SW 1271 (cell line): ENCODE measurements at regions not wholly inside any gene's neighbourhood (a gene's known extent, or its start where the extent isn't known, plus 50 kb on each side); places are given as distances from the start of the nearest gene placed in this dataset.
"Not testable (repeated sequence)": the region's sequence is repeated elsewhere in the genome, so short reads cannot be mapped to it uniquely, and the experiment has no call there.

Source experiments
- DNase-seq, 2 experiments: peaks; one replicate each; lab custom pipeline; 2025; lab: John Stamatoyannopoulos, UW

DNA sequence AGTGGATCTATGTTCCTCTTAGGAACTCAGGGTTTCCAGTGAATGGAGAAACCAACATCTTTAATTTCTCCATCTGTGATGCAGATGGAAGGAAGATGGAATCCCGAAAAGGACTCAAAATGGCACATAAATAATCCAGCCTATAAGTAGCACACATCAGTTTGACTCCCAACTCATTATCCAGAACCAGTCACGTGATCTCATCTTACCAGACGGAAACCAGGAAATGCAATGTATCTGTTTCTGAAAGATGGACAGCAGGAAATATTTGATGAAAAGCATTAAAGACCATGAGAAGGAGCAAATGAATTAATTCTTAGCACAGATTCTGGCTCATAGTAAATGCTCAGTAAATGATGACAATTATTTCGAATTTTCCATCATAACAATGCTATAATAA is 443.1 kb upstream of the FMR1 start:
- no peak for DNase-seq

DNA sequence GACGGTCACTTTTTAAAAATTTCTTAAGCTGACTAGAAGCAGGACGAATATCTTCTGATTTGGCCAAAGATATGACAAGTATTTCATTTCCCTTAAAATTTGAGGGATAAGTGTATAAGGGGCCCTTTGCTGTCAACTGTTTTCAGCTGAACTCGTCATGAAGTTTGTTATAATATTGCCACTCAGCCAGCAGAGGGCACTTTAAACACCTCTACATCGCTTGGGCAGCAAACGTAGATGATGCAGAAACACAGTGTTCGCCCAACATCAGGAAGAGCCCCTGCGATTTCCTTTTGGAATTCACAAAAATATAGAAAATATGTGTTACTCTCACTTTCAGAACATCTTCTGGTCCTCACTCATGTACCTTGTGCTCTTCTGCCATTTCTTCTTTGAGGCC is 435.7 kb upstream of the FMR1 start:
- DNase-seq, result no peak

DNA sequence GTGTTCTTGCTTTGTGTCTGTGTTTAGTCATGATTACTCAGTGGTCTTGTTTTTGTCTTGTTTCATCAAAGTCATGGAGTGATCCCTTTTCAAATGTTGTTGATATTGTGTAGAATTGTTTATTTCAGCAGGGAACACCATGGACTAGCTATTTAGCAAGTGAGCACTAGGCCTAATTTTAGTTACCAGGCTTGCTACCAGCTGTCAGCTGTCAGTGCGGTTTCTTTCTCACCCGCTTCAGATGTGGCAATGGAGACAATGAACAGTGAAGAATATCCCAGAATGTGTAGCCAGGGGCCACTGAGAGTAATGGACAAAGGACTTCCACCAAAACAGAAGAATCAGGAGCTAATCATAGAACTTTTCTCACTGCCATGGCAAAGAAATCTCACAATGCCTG is 432.8 kb upstream of the FMR1 start:
- DNase-seq, result no peak

- DNase-seq, result no peak
Measured at GRCh38 chrX:147485207-147485606, 426.5 kb upstream of the FMR1 start.

DNA sequence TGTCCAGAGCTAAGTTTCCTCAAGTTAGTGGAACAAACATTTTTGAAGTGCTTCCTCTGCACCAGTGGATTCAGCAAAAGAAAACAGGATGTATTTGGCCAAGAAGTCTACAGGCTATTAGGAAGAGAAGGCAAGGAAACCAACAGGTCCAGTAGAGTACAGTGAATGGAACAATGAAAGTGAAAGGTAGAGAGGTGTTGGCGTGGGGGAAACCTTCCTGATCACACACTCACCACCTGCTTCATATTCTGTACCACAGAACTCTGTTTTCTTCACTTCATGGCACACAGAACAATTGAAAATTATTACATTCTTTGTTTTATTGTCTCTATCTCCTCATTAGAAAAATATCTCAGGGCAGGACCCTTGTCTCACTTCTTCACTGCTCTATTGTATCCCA is 417.4 kb upstream of the FMR1 start:
- no peak for DNase-seq

DNA sequence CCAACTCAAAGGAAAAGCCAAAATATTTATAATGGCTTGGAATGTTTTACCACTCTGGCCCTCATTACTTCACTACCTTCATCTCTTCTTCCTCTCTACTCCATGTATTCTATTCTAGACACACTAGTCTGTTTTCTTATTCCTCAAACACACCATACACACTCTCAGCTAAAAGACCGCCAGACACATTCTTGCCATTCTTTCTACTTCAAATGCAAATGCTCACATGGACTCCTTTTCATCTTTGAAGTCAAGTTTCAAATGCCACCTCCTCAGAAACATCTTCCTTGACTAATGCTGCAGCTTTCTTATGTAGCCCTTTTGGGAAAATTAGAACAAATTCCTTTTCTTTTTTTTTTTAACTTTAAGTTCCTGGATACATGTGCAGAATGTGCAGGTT is 412.9 kb upstream of the FMR1 start:
- DNase-seq, result no peak

DNA sequence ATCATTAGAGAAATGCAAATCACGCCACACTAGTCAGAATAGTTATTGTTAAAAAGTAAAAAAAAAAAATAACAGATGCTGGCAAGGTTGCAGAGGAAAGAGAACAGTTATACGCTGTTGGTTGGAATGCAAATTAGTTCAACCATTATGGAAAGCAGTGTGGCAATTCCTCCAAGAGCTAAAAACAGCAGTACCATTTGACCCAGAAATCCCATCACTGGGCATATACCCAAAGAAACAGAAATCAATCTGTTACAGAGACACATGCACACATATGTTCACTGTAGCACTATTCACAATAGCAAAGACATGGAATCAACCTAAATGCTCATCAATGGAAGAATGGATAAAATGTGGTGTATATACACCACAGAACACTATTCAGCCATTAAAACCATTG is 388.7 kb upstream of the FMR1 start:
- no peak for DNase-seq

- DNase-seq, result no peak
Measured at GRCh38 chrX:147533426-147533825, 378.3 kb upstream of the FMR1 start.

GRCh38 chrX:147537172-147537571 is 374.5 kb upstream of the FMR1 start:
- DNase-seq, result no peak

DNA sequence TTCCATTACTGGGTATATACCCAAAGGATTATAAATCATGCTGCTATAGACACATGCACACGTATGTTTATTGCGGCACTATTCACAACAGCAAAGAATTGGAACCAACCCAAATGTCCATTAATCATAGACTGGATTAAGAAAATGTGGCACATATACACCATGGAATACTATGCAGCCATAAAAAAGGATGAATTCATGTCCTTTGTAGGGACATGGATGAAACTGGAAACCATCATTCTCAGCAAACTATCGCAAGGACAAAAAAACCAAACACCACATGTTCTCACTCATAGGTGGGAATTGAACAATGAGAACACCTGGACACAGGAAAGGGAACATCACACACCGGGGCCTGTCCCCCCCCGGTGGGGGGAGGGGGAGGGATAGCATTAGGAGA is 363.7 kb upstream of the FMR1 start:
- not testable (repeated sequence) for DNase-seq

DNA sequence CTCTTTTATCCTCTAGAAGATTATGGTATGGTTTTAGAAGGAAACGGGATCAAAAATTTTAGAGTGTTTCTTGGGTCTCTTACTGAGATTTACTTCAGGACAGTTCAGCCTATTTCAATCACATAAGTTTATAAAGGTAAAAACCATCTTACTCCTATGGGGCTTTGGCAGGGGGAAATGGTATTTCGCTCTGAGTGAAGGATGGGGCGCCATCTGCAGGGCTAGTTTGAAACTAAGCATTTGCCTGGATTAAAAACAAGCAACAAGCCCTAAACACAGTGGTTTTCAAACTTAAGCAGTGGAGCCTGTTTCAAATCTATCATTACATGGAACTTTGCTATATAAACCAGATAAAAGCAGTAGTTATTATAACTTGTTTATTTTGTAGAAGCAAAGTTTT is 361.5 kb upstream of the FMR1 start:
- no peak for DNase-seq

DNA sequence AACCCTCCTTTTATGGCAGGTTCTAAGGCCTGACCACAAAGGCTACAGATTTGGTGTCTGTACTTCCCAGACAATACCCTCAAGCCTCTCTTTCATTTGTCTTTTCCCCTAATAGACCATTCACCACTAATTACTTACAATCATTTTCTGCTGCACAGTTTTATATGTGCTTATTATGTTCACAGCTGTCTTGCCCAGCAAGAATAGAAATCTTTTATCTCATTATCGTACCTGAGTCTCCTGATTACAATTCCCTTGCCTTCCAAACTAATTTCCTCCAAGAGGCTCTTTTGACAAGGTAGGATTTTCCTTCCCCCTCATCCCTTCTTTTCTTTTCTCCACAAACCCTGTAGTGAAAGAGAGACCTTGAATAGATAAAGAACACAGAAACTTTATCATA is 352.5 kb upstream of the FMR1 start:
- DNase-seq, result no peak

DNA sequence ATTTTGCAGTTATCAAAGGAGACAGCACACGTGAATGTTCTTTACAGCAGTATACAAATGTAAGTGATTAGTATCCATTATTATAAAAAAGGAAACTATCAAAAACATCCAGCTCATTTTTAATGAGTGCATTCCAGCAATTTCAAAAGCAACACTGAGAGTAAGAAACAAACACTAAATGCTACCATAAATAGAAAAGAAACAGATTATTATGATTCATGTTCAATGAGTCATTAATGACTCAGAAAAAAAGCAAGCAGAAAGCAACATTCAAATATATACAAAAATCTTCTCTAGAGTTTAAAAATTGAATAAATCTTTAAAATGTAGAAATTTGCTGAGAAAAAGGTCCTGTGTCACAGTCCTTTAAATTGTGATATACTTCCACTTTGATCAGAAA is 346.5 kb upstream of the FMR1 start:
- no peak for DNase-seq

DNA sequence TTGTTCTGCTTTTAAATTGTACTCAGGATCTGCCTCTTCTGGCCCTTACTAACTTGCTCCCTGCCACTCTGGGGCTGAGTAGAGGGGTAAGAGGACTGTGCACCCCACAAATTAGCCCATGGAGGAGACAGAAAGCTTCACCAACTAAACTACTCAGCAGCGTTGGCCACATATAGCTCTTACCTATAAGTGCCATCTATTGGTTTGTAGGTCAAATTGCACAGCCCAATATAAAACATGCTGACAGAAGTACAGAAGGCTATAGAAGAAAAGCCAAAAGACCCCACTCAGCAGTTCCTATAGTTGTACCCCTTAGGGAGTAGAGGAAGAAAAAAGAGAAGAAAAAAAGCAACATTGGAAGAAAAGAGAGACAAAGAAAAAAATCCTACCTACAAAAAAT is 341.2 kb upstream of the FMR1 start:
- DNase-seq, result no peak

DNA sequence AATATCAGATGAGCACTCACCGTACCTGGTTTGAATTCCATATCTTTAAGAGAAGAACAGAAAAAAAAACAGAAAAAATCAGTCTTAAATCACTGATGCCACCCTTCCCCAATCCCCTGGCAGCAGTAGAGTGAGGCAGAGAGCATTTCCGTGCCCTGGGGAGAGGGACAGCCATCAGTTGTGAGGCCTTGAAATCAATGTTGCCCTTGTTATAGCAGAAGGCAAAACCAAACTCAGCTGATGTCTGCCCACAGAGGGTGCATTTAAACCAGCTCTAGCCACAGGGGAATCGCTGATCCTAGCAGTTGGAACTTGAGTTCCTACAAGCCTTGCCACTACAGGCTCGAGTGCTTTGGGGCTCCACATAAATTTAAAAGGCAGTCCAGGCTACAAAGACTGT is 338.5 kb upstream of the FMR1 start:
- no peak for DNase-seq

GRCh38 chrX:147602176-147602696 is 309.5 kb upstream of the FMR1 start:
- DNase-seq, result no peak

DNA sequence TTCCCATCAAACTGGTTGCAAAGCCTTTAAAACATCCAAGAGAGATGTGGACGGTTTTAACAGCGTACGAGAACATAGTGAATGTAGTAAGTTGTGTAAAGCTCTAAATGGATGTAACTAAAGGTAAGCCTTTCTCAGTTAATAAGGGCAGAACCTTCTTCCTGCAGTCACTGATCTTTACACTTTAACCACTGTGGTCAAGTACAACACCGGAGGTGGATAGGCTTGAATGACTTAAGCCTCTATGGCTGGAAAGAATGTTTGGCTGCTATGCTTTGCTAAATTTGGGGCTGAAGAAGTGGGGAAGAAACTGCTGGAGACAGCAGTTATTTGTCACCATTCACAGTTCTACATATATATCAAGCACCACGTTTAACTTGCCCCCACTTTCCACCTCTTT is 285.1 kb upstream of the FMR1 start:
- no peak for DNase-seq

GRCh38 chrX:147635186-147635585 is 276.5 kb upstream of the FMR1 start:
- no peak for DNase-seq

- DNase-seq, result no peak
Measured at GRCh38 chrX:147637190-147637589, 274.5 kb upstream of the FMR1 start.

DNA sequence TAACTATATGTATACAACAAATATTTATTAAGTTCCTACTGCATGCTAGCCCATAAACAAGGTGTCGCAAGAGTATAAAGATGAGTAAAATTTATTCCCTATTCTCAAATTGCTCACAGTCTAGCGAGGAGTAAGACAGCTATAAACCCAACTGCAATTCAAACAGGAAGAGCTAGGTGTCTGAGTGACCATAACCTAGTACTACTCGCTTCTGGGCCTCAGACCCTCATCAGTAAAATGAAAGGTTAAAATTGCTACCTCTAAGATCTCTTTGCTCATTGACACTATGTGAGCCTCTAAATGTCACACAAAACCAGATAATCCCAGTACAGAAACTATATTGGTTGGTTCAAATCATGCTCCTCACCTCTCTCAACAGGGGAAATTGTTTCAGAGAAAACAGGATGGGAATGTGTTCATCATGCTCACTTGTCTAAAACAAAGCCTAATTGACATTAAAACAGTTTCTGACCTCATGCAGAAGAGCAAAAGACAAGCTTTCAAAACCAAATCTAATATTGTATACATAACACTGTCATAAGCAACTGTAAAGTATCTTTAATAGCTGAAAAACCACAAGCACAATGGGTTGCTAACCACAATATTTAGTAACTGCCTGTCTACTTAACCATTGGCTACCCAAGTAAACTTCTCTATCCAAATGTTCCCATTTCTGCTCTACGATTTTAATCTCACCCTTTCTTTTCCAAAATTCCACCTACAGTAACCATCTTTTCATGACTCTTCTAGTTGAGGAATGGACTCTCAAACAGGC is 264.6 kb upstream of the FMR1 start:
- no peak for DNase-seq

DNA sequence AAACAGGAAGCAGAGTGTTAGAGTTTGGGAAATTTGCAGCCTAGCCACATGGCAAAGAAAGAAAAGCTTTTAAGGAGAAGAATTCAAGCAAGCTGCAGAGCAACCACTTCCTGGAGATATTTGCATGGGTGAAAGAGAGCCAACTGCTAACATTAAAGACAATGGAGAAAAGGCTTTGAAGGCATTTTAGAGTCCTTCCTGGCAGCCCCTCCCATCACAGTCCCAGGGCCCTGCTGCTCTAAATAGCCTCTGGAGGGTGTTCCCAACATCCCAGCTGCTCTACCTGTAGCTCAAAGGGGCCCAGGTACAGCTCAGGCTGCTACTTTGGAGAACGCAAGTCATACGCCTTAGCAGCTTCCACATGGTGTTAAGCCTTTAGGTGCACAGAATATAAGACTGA is 235.9 kb upstream of the FMR1 start:
- DNase-seq, result no peak

DNA sequence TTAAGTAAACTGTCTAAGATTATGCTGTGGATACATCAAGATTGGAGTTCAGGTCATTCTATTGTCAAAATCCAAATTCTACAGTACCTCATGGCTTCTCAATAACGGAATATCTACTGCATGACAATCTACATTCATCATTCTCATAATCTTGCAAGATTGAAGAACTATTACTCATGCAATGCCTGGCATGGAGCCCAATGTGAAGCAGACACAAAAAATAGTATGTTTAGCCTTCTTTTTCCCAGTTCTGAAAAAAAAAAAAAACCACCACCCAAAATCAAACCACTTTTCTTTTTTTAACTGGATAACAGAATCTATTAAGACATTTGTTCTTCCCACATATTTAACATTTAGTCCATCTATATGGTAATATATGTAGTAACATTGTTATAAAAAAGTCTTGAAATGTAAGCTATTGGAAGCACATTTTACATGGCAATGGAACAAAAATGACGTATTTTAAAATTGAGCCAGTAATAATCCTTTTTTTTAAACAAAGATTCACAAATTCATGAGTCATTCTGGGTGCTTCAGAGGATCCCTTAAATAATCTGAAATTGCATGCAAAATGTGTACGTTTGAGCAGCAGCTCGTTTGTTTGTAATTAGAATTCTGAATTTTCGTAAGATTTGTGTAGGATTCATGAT is 232.2 kb upstream of the FMR1 start:
- DNase-seq, result no peak

GRCh38 chrX:147680251-147680650 is 231.5 kb upstream of the FMR1 start:
- no peak for DNase-seq

DNA sequence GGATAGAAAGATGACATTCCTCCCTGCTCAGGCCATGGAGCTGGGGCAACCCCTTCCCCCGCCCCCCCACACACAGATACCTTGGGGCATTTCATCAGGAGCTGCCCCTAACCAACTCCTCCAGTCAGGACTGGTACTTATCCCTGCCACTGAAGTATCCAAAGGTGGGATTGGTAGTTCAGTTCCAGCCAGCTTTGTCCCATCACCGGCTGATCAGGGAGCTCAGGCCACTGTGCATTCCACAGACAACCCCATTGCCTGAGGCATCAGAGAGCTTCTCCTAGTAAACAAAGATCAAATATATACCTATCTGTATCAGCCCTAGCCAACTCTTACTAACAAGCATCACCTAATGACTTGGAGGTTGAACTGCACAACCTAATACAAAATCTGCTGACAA is 218.2 kb upstream of the FMR1 start:
- DNase-seq, result no peak
